Activated T-helper 2 cell treated with anti-CD3 and anti-CD28 coated beads, Interferon-gamma antibody, Interleukin-2, Interleukin-4, amounts not matched to agents 10 μg/mL and 5 μg/mL and 100 μg/mL, durations not matched to agents 14 hours and 24 hours and 36 hours (primary cell): ENCODE measurements at regions not wholly inside any gene's neighbourhood (a gene's known extent, or its start where the extent isn't known, plus 50 kb on each side); places are given as distances from the start of the nearest gene placed in this dataset.
A peak's percentile ranks its signal among the peaks of the same experiment; 100 is the strongest.

ENCODE experiments used
- DNase-seq: peaks from one replicate; pipeline ENCODE4 v3.0.0; 2021; ENCODE audit warnings: low spot score
- H3K27ac Mint-ChIP-seq: one replicate; pipeline ENCODE4 v1.8.0; 2021; ENCODE audit warnings: mixed read lengths
- H3K27me3 Mint-ChIP-seq: one replicate; pipeline ENCODE4 v1.8.0; 2021; ENCODE audit warnings: low read depth, mixed read lengths
- H3K36me3 Mint-ChIP-seq: one replicate; pipeline ENCODE4 v1.8.0; 2021; ENCODE audit warnings: low read depth, mixed read lengths
- H3K4me1 Mint-ChIP-seq: one replicate; pipeline ENCODE4 v1.8.0; 2021; ENCODE audit warnings: low read depth, mixed read lengths
- H3K4me3 Mint-ChIP-seq: one replicate; pipeline ENCODE4 v1.8.0; 2021; ENCODE audit warnings: low read depth, mild to moderate bottlenecking, moderate library complexity, mixed read lengths
- H3K9me3 Mint-ChIP-seq: one replicate; pipeline ENCODE4 v1.8.0; 2021; ENCODE audit warnings: mixed read lengths
- intact Hi-C: fragments of 100-400 bp; cut with micrococcal nuclease; formaldehyde crosslinking; loops from one replicate; pipeline ENCODE4 v1.15.1; 2023

GRCh38 chr2:37555457-37555856 lies 116.0 kb downstream of the CDC42EP3 start:
- H3K27ac Mint-ChIP-seq = no peak overlapping the region
- no peaks in the 10 kb centered on the region for H3K27me3 Mint-ChIP-seq
- DNase-seq = no peak
- intact Hi-C loops = no loop called here
- H3K4me1 Mint-ChIP-seq = peaks cover 12% of the 10 kb centered on the region
- no peaks in the 10 kb centered on the region for H3K36me3 Mint-ChIP-seq
- no peaks in the 10 kb centered on the region for H3K9me3 Mint-ChIP-seq
- H3K4me3 Mint-ChIP-seq = no peak overlapping the region

DNA sequence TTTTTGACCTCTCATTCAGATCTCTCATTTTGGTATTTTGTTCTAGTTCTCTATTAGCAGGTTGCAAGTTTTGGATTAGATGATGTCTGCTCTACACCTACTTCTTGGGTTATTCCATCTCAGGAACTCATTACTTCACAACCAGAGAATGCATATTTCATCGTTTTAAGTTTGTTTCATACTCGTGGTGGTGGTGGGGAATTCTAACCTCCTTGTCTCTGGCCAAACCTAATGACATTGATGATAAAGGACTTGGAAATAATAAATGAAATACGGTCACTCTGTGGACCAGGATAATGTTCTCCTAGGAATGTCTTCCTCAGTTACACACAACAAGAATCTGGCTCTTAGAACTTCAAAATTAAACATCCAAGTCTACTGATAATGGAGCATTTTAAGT lies 115.2 kb downstream of the CDC42EP3 start:
- no peaks in the 10 kb centered on the region for H3K9me3 Mint-ChIP-seq
- H3K4me3 Mint-ChIP-seq = no peak overlapping the region
- H3K36me3 Mint-ChIP-seq = no peaks in the 10 kb centered on the region
- peaks cover 10% of the 10 kb centered on the region for H3K4me1 Mint-ChIP-seq
- no peak overlapping the region for H3K27ac Mint-ChIP-seq
- intact Hi-C loops = no loop called here
- no peak for DNase-seq
- H3K27me3 Mint-ChIP-seq = no peaks in the 10 kb centered on the region

- no peaks in the 10 kb centered on the region for H3K36me3 Mint-ChIP-seq
- H3K27ac Mint-ChIP-seq = no peak overlapping the region
- peaks cover 15% of the 10 kb centered on the region for H3K4me1 Mint-ChIP-seq
- no peaks in the 10 kb centered on the region for H3K27me3 Mint-ChIP-seq
- DNase-seq = no peak
- intact Hi-C loops = no loop called here
- no peaks in the 10 kb centered on the region for H3K9me3 Mint-ChIP-seq
- no peak overlapping the region for H3K4me3 Mint-ChIP-seq
Measured at GRCh38 chr2:37558623-37559022, 112.8 kb downstream of the CDC42EP3 start.

DNA sequence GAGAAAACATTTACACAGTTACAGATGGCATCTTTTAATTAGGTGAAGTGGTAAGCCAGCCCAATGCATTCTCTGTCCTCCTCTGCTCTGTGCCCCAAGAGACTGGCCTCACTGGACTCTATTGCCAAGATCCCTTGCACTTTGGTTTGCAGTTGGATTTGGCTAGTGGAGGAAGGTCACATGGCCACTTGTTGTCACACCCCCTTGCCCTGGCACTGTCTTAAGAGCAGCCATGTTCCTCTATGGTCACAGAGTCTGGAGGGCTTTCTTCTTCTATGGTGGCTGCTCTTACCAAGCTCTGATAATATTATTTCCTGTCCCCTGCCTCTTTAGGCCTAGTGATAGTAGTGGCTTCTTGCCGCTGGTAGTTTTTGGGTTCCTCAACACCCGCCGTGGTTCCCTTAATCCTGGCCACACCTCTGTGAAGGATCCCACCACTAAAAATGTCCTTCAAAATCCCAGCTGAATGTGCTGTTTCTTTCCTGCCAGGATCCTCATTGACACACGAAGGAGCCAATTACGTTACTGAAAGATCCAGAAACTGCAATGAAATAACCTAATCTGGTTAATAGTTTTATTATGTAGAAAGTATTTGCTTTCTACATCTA lies 111.1 kb downstream of the CDC42EP3 start:
- H3K36me3 Mint-ChIP-seq = no peaks in the 10 kb centered on the region
- no peak overlapping the region for H3K4me3 Mint-ChIP-seq
- H3K27ac Mint-ChIP-seq = no peak overlapping the region
- intact Hi-C loops = no loop called here
- DNase-seq = no peak
- peaks cover 15% of the 10 kb centered on the region for H3K4me1 Mint-ChIP-seq
- no peaks in the 10 kb centered on the region for H3K27me3 Mint-ChIP-seq
- H3K9me3 Mint-ChIP-seq = no peaks in the 10 kb centered on the region

- Mint-ChIP-seq H3K27ac (no peak overlapping the region), H3K36me3 (no peaks in the 10 kb centered on the region), H3K4me3 (no peak overlapping the region), H3K9me3 (no peaks in the 10 kb centered on the region), H3K4me1 (peaks cover 15% of the 10 kb centered on the region), H3K27me3 (no peaks in the 10 kb centered on the region)
- intact Hi-C loops = loop anchor here (1.0 kb wide), 1 partner anchor 74 kb away; no protein-coding TSS in a partner anchor
- DNase-seq = no peak
Measured at GRCh38 chr2:37560863-37561614, 110.4 kb downstream of the CDC42EP3 start.

- Mint-ChIP-seq H3K4me3 (no peak overlapping the region), H3K27ac (peak overlapping the region; percentile 19), H3K36me3 (no peaks in the 10 kb centered on the region), H3K27me3 (no peaks in the 10 kb centered on the region), H3K4me1 (peaks cover 18% of the 10 kb centered on the region), H3K9me3 (no peaks in the 10 kb centered on the region)
- no peak for DNase-seq
- intact Hi-C loops = loop anchor here (1.0 kb wide), 1 partner anchor 73 kb away; no protein-coding TSS in a partner anchor
Measured at GRCh38 chr2:37561615-37562569, 109.5 kb downstream of the CDC42EP3 start.

DNA sequence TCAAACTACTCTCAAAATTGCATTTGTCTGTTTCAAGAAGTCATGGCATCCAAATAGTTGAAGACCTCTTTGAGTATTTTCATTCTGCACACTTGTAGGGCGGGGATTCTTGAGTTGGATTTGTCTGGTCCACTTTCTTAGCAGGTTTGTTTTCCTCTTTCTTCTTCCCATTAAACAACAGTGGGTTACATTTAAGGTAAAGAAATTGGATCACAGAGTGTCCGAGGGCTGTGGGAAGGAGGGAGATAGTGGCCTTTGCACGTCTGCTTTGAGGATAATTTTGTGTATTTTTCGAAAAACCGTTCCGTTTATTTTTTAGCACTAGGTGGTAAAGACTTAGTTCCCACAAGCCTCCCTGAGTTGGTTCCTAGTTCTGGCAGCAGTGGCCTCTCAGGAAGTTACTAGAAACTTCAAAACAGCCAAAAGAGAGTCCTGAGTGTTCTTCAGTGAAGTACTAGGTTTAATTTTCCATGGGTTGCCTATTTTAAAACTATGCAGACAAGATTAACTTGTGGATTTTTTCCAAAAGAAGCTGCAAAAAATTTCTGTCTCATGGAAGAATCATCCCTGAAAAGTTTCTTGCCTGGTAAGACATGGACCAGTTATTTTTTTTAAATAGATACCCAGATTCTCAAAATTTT lies 107.9 kb downstream of the CDC42EP3 start:
- H3K27me3 Mint-ChIP-seq = no peaks in the 10 kb centered on the region
- H3K4me1 Mint-ChIP-seq = peaks cover 20% of the 10 kb centered on the region
- no peak overlapping the region for H3K27ac Mint-ChIP-seq
- intact Hi-C loops = no loop called here
- H3K9me3 Mint-ChIP-seq = no peaks in the 10 kb centered on the region
- H3K36me3 Mint-ChIP-seq = no peaks in the 10 kb centered on the region
- no peak overlapping the region for H3K4me3 Mint-ChIP-seq
- no peak for DNase-seq

GRCh38 chr2:37564356-37564755 lies 107.1 kb downstream of the CDC42EP3 start:
- Mint-ChIP-seq H3K27ac (no peak overlapping the region), H3K9me3 (no peaks in the 10 kb centered on the region), H3K4me3 (no peak overlapping the region), H3K4me1 (peaks cover 26% of the 10 kb centered on the region), H3K27me3 (peaks cover 3% of the 10 kb centered on the region), H3K36me3 (no peaks in the 10 kb centered on the region)
- no peak for DNase-seq
- intact Hi-C loops = no loop called here

DNA sequence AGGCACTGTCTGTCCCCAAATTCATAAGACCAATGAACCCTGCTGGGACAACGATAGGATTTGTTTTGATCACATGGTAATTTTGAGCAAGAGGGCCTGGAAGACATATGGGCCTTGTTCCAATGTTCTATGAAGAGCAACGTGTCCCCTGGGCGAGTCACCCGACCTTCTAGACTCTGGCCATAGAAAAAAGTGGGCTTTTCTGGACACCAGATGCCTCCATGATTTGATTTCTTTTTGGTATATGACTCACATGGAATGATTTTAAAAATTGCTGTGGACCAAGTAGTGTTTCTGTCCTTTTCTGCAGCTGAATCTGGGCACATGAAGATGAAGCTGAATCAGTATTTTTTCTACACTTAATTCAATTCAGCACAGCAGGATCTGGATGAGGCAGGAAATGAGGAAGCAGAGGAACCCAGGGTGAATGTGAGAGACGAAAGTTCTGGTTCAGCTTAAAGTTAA lies 104.9 kb downstream of the CDC42EP3 start:
- no peak overlapping the region for H3K4me3 Mint-ChIP-seq

DNA sequence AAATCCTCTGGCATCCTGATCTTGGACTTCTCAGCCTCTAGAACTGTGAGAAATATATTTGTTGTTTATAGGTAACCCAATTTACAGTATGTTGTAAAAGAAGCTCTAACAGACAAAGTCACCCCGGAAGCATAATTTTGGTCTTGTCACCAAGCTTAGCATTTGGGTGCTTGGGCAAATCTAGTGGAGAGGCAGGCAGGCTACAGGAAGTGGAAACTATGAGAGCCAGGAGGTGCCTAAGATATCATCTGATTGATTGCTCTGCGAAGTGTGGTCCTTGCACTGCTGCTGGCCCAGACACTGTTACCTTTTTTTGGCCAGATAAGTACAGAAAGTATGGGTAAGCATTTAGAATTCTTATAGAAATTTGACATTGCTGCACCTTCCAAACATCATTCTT lies 102.9 kb downstream of the CDC42EP3 start:
- Mint-ChIP-seq H3K4me1 (peaks cover 27% of the 10 kb centered on the region), H3K36me3 (no peaks in the 10 kb centered on the region), H3K9me3 (no peaks in the 10 kb centered on the region), H3K27ac (peak overlapping the region; percentile 45), H3K4me3 (no peak overlapping the region), H3K27me3 (peaks cover 8% of the 10 kb centered on the region)
- intact Hi-C loops = loop anchor here (1.0 to 5.0 kb wide), 2 partner anchors 18 to 144 kb away; no protein-coding TSS in a partner anchor
- no peak for DNase-seq

More for the DNA sequence above, 104.9 kb downstream of the CDC42EP3 start:
- intact Hi-C loops = loop anchor here (5.0 kb wide), 1 partner anchor 146 kb away; no protein-coding TSS in a partner anchor
- Mint-ChIP-seq H3K27ac (no peak overlapping the region), H3K36me3 (no peaks in the 10 kb centered on the region), H3K9me3 (no peaks in the 10 kb centered on the region), H3K4me1 (peaks cover 36% of the 10 kb centered on the region), H3K27me3 (peaks cover 8% of the 10 kb centered on the region)
- no peak for DNase-seq

- peaks cover 31% of the 10 kb centered on the region for H3K4me1 Mint-ChIP-seq
- H3K9me3 Mint-ChIP-seq = no peaks in the 10 kb centered on the region
- intact Hi-C loops = loop anchor here (5.0 kb wide), 1 partner anchor 143 kb away; no protein-coding TSS in a partner anchor
Measured at GRCh38 chr2:37569131-37569823, 102.2 kb downstream of the CDC42EP3 start.

More at GRCh38 chr2:37569131-37569823, 102.2 kb downstream of the CDC42EP3 start:
- H3K36me3 Mint-ChIP-seq = no peaks in the 10 kb centered on the region
- no peak for DNase-seq
- H3K27ac Mint-ChIP-seq = no peak overlapping the region
- peaks cover 8% of the 10 kb centered on the region for H3K27me3 Mint-ChIP-seq
- H3K4me3 Mint-ChIP-seq = no peak overlapping the region
